HG03571 (cell line): ENCODE measurements at regions not wholly inside any gene's neighbourhood (a gene's known extent, or its start where the extent isn't known, plus 50 kb on each side); places are given as distances from the start of the nearest gene placed in this dataset.
"Not testable (repeated sequence)": the region's sequence is repeated elsewhere in the genome, so short reads cannot be mapped to it uniquely, and the experiment has no call there.

ENCODE experiments used
- ATAC-seq: cut with Tn5 transposase; IDR thresholded peaks from one replicate; pipeline ENCODE4 v1.9.1; 2021; ENCODE audit not compliant: unreplicated experiment

DNA sequence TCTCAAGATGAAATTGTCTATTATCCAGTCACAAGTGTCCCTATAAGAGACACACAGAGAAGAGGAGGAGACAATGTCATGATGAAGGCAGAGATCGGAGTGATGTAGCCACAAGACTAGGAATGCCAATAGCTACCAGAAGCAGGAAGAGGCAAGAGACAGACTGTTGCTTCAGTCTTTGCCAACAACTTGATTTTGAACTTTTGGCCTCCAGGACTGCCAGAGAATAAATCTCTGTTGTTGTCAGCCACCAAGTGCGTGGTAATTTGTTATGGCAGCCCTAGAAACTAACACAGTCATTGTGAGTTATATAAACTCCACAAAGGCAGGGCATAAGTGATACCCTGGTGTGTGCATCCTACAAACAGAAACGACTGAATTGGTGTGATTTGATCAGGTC is 517.0 kb downstream of the BTBD3 start:
- no peak for ATAC-seq

DNA sequence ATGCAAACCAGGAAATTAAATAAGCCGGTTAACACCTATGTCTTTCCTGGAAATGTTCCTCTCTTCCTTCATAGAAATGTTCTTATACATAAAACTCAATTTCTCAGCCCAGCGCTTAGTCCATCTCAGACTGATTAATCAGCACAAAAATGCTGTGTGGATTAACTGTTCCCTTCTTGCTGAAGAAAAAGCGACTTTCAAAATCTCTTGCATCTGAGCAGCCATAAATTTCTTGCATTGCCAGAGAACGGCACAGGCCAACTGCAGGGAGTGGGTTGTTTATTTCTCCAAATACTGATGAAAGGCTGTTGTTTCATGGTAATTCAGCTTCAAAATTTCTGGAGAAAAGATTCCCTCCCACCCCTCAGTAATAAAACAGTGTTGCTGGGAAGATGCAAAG is 517.6 kb downstream of the BTBD3 start:
- no peak for ATAC-seq

GRCh38 chr20:12453711-12454110 is 536.0 kb downstream of the BTBD3 start:
- no peak for ATAC-seq

GRCh38 chr20:12455148-12455547 is 537.5 kb downstream of the BTBD3 start:
- ATAC-seq, result no peak

DNA sequence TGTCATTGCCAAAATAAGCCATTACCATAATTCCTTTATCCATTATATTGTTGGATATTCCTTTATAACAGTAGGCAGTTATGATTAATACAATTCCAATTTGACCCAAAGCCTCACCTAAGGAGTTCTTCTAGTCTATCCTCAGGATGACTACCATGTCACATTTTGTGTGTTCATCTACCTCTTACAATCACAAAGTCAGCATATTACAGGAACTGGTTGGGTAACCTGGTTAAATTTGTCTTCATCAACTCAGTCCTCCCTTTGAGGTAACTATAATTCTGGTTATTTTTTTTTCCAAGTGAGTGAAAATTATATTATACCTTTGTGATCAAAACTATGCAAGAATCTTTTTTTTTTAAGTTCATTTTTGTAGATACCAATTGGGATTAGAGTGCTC is 540.5 kb downstream of the BTBD3 start:
- ATAC-seq, result no peak

DNA sequence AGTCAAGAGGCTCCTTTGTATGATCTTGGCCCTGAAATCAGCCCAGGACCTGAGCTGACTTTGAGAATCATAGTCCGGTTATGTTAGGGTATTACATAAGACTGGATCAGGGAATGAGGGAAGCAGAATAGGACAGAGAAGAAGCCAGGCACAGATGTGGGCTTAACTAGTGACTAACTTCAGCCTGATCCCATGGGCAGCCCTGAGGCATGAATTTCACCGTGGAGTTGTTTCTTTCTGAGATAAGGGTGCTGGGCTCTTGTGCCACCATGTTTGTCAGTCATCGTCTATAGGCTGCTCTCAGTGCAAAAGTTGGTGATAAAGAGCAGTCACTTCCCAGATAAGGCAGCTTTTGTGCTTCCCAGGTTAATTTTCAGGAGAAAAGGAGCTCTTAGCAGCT is 544.7 kb upstream of the SPTLC3 start:
- no peak for ATAC-seq

- no peak for ATAC-seq
Observed at GRCh38 chr20:12466915-12467314, 541.9 kb upstream of the SPTLC3 start.

DNA sequence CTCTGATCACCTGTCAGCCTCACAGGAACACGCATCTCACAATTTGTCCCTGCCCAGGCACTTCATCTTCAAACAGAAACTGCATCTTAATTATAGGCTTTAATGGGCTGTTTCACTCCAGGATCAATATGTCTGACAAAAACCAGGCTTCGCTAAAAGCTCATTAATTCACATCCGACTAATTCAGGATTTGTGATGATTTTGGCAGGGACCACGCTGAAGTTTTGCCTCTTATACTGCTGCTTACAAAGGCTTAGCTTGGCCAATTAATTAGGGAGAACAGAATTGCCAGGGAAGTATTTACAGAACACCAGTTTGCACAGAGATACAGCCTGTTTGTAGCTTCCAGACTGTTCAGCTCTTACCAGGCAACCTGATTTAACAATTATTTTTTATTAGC is 541.0 kb upstream of the SPTLC3 start:
- ATAC-seq, result no peak

DNA sequence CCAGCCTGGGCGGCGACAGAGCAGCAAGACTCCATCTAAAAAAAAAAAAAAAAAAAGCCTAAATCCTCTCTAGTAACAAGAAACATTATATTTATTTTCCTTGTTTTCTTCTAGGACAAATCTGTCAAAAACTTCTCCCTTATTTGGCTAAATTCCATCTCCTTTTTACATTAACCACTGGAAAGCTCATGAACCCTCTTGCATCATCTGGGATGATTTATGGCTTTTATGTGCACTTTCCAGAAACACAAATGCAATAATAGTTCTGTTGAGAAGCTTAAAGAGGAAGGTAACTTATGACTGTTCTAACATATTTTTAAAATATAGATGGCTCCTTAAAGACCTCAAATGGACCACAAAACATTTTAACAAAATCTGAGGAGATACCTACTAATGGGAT is 526.1 kb upstream of the SPTLC3 start:
- no peak for ATAC-seq

- ATAC-seq, result no peak
Observed at GRCh38 chr20:12502443-12502842, 506.3 kb upstream of the SPTLC3 start.

DNA sequence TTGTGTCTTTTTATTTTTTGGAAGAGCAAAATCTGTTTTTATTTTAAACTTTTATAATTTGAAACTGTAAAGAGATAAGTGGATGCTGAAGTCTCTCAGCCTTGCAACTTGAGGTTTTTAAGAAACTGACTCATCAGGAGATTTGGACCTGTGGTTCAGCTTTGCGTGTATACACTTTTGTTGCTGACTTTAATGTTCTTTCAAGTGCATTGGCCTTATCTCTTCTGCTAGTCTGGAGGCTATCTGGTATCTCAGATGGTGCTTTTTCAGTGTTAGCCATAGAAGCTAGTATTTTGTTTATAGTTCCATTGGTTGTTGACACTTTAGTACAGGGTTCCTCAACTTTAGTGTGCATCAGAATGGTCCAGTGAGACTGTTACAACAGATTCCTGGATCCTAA is 504.0 kb upstream of the SPTLC3 start:
- no peak for ATAC-seq

- ATAC-seq, result no peak
Observed at GRCh38 chr20:12511499-12511898, 497.3 kb upstream of the SPTLC3 start.

- ATAC-seq, result no peak
Observed at GRCh38 chr20:12512755-12513154, 496.0 kb upstream of the SPTLC3 start.

- ATAC-seq, result no peak
Observed at GRCh38 chr20:12528104-12528503, 480.7 kb upstream of the SPTLC3 start.

- ATAC-seq, result no peak
Observed at GRCh38 chr20:12528591-12529041, 480.2 kb upstream of the SPTLC3 start.

DNA sequence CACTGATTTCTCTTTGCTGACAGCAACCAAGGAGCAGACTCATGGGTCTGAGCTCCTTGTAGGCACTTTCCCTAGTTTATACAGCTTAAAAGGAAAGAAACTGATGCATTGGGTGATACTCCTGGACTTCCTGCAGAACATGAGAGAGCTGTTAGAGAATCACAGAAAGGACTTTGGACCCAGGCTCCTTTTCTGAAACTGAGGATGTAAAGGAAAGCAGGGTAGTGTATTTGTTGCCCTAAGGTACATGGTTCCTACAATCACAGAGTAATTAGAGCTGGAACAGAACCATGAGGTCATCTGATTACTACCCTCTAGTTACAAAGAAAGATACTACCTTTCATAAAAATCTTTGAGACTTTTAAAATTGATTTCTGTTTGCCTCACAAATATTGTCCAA is 477.1 kb upstream of the SPTLC3 start:
- ATAC-seq, result no peak

DNA sequence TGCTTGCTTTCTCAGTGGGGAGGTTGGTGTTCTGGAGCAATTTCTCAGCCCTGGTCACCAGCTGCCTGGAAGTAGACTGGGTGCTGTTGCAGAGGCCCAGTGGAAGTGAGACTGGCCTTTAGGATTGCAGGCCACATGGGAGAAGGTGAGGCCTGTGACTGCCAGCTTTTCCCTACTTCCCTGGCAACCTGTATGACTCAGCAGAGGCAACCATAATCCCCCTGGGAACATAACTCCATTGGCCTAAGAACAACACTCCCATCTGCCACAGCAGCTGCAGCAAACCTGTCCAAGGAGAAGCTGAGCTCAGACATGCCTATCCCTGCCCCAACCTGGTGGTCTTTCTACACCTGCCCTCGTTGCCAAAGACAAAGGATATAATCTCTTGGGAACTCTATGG is 473.5 kb upstream of the SPTLC3 start:
- ATAC-seq, result no peak

- ATAC-seq, result no peak
Observed at GRCh38 chr20:12535770-12536169, 473.0 kb upstream of the SPTLC3 start.

DNA sequence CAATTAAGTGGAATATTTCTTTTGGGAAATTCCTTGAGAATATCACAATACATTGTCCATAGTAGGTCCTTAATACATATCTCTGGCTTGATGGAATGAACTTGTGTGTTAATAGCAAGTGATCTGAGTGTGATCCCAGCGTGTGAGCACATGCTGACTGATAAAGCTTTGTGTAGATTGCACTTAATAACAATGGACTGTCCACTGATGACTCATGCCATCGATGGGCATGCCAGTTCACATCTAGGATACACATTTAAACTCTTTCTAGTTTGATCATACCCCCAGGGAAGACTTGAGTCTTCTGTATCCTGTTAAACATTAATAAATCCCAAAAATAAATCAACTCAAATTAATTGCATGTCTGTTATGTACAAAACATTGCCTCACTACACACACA is 454.3 kb upstream of the SPTLC3 start:
- ATAC-seq, result no peak

DNA sequence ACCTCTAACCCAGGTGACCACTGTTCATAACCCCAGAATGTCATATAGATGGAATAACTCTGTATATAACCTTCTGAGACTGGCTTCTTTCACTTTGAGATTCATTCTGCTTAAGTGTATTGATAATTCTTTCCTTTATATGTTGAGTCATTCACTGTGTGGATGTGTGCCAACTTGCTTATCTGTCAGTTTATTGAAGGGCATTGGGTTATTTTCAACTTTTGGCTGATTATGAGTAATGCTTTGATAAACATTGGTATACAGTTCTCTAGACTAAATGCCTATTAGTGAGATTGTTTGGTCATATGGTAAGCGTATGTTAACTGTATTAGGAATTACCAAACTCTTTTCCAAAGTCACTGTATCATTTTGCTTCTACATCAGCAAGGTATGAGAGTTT is 453.4 kb upstream of the SPTLC3 start:
- no peak for ATAC-seq

GRCh38 chr20:12555849-12556248 is 452.9 kb upstream of the SPTLC3 start:
- not testable (repeated sequence) for ATAC-seq

- no peak for ATAC-seq
Observed at GRCh38 chr20:12557224-12557623, 451.5 kb upstream of the SPTLC3 start.

GRCh38 chr20:12564979-12565378 is 443.8 kb upstream of the SPTLC3 start:
- ATAC-seq, result no peak

GRCh38 chr20:12566596-12566995 is 442.2 kb upstream of the SPTLC3 start:
- no peak for ATAC-seq
